Mesothelial cell of epicardium (in vitro differentiated cells): ENCODE measurements at regions not wholly inside any gene's neighbourhood (a gene's known extent, or its start where the extent isn't known, plus 50 kb on each side); places are given as distances from the start of the nearest gene placed in this dataset.

Experiments used
- DNase-seq, 2 experiments: peaks; one replicate each; pipeline ENCODE4 v3.0.0; 2021; ENCODE audit warnings: low spot score in 2 of 2; ENCODE audit not compliant: unreplicated experiment in 2 of 2
- H3K27ac Mint-ChIP-seq: 2 replicates; pipeline ENCODE4 v1.8.0; 2021; ENCODE audit warnings: mixed read lengths
- H3K27me3 Mint-ChIP-seq: 2 replicates; pipeline ENCODE4 v1.8.0; 2021; ENCODE audit warnings: low read depth, mixed read lengths
- H3K36me3 Mint-ChIP-seq: 2 replicates; pipeline ENCODE4 v1.8.0; 2021; ENCODE audit warnings: mixed read lengths
- H3K4me1 Mint-ChIP-seq: 2 replicates; pipeline ENCODE4 v1.8.0; 2021; ENCODE audit warnings: mixed read lengths
- H3K4me3 Mint-ChIP-seq: 2 replicates; pipeline ENCODE4 v1.8.0; 2021; ENCODE audit warnings: mild to moderate bottlenecking, moderate library complexity, mixed read lengths
- H3K9me3 Mint-ChIP-seq: 2 replicates; pipeline ENCODE4 v1.8.0; 2021; ENCODE audit warnings: mixed read lengths
- TF ChIP-seq, protein P1 (sequence below): fragments of 200-600 bp; sonication (generic); IDR thresholded peaks from one replicate; pipeline ENCODE4 v1.5.0; 2021; ENCODE audit warnings: antibody characterized with exemption; ENCODE audit not compliant: unreplicated experiment

DNA sequence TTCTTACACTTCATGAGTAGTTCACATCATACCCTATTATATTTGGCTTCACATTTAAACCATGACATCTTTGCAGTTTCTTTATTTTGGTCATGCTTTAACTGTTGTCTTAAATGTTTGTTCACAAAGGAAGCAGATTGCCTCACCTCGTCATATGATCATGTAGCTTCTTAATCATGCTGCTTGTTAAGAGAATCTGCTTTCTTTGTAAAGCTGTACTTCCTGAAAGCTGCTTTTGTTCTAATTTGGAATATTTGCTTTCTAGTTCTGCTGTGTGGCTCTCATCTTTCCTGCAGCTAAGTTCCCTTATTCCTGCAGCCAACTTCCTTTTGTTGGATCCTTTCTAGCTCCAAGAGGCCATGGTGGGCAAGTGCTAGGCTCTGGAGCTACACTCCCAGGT, 62.9 kb upstream of the SIM2 start:
- no peak for DNase-seq
- Mint-ChIP-seq H3K4me1 (peaks cover 15% of the 10 kb centered on the region), H3K27me3 (peaks cover 73% of the 10 kb centered on the region), H3K9me3 (peaks cover 23% of the 10 kb centered on the region), H3K4me3 (no peak overlapping the region), H3K27ac (no peak overlapping the region), H3K36me3 (no peaks in the 10 kb centered on the region)
- TF ChIP-seq, protein P1, sequence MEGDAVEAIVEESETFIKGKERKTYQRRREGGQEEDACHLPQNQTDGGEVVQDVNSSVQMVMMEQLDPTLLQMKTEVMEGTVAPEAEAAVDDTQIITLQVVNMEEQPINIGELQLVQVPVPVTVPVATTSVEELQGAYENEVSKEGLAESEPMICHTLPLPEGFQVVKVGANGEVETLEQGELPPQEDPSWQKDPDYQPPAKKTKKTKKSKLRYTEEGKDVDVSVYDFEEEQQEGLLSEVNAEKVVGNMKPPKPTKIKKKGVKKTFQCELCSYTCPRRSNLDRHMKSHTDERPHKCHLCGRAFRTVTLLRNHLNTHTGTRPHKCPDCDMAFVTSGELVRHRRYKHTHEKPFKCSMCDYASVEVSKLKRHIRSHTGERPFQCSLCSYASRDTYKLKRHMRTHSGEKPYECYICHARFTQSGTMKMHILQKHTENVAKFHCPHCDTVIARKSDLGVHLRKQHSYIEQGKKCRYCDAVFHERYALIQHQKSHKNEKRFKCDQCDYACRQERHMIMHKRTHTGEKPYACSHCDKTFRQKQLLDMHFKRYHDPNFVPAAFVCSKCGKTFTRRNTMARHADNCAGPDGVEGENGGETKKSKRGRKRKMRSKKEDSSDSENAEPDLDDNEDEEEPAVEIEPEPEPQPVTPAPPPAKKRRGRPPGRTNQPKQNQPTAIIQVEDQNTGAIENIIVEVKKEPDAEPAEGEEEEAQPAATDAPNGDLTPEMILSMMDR, result no peak

DNA sequence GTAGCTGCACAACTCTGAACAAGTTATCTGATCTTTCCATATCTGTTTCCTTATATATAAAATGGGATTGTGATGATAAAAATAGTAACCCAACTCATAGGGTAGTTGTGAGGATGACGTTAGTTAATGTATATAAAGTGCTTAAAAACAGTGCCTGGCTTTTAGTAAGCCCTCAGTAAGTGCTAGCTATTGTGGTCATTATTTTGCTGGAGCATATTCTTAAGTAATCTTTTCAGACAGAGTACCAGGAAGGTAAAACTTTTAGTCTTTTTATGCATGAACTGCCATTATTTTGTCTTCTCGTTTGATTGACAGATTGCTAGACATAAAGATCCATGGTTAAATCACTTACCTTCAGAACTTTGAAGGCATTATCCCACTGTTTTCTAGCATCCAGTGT, 62.5 kb upstream of the SIM2 start:
- Mint-ChIP-seq H3K27ac (no peak overlapping the region), H3K36me3 (no peaks in the 10 kb centered on the region), H3K27me3 (peaks cover 72% of the 10 kb centered on the region), H3K9me3 (peaks cover 23% of the 10 kb centered on the region), H3K4me1 (peaks cover 15% of the 10 kb centered on the region), H3K4me3 (no peak overlapping the region)
- no peak for DNase-seq
- TF ChIP-seq, protein P1, result no peak

DNA sequence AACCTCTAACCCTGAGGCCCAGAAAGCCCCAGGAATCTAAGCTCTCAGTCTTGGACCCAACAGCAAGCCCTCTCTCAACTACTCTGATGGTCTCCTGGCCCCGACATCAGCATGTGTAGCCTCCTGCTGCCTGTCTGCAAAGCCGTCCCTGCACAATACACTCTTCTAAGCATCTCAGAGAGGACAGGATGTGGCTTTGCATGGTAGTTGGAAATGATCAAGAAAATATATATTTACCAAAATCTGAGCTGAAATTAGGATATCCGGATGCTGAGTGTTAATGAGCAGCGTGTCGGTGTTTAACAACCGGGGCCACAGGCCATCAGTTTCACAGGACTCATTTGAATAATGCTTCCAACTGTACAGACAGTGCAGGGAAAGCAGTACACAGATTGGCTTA, 59.1 kb upstream of the SIM2 start:
- DNase-seq, result no peak
- Mint-ChIP-seq H3K4me1 (peaks cover 15% of the 10 kb centered on the region), H3K4me3 (no peak overlapping the region), H3K36me3 (no peaks in the 10 kb centered on the region), H3K9me3 (peaks cover 23% of the 10 kb centered on the region), H3K27ac (no peak overlapping the region), H3K27me3 (peaks cover 64% of the 10 kb centered on the region)
- TF ChIP-seq, protein P1, result no peak

DNA sequence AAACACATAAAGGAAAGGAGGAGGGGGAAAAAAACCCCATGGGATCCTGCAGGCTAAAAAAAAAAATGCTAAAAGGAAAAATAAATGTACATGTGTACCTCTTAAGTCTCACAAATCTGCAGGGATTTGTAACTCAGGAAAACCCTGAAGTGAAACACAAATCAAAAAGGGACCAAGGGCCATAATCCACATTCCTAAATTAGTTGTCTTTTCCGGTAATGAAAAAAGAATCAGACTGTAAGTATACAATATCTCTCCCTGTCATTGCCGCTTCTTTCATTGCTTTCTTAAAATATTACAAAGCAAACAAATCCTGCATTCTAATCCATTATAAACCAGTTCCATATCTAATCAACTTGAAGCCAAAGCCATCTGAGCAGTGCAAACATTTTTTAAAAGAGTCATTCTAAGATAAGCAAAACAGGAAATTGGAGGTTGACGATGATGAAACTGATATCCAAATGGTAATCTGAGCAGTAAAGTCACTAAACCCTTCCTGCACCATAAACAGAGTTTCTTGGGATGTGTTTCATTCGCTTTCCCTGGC, 58.7 kb upstream of the SIM2 start:
- H3K36me3 Mint-ChIP-seq, result no peaks in the 10 kb centered on the region
- peaks cover 64% of the 10 kb centered on the region for H3K27me3 Mint-ChIP-seq
- no peak for DNase-seq
- TF ChIP-seq, protein P1, result no peak
- no peak overlapping the region for H3K27ac Mint-ChIP-seq
- peaks cover 23% of the 10 kb centered on the region for H3K9me3 Mint-ChIP-seq
- H3K4me1 Mint-ChIP-seq, result peaks cover 15% of the 10 kb centered on the region
- H3K4me3 Mint-ChIP-seq, result no peak overlapping the region

DNA sequence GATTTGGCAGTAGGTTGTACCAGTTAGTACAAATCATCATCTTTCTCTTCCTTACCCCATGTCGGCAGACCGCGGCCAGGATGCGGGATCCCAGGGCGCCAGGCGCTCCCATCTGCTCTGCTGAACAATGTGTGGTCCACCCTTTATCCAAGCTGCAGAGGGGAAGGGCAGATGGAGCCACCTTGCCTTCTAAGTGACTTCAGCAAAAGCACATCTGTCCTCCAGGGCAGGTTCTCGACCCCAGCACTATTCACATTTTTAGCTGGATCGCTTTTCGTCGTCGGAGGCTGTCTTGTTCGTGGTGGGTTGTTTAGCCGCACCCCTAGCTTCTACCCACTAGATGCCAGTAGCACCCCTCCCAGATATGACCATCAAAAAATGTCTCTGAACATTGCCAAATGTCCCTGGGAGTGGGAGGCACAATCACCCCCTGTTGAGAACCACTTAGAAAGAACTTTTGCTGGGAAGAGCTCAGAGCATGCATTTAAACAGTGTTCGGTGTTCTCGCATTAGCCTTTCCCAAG, 58.1 kb upstream of the SIM2 start:
- H3K36me3 Mint-ChIP-seq, result no peaks in the 10 kb centered on the region
- peaks cover 19% of the 10 kb centered on the region for H3K9me3 Mint-ChIP-seq
- DNase-seq, result no peak
- peaks cover 64% of the 10 kb centered on the region for H3K27me3 Mint-ChIP-seq
- H3K27ac Mint-ChIP-seq, result no peak overlapping the region
- H3K4me3 Mint-ChIP-seq, result no peak overlapping the region
- peaks cover 15% of the 10 kb centered on the region for H3K4me1 Mint-ChIP-seq
- TF ChIP-seq, protein P1, result no peak

DNA sequence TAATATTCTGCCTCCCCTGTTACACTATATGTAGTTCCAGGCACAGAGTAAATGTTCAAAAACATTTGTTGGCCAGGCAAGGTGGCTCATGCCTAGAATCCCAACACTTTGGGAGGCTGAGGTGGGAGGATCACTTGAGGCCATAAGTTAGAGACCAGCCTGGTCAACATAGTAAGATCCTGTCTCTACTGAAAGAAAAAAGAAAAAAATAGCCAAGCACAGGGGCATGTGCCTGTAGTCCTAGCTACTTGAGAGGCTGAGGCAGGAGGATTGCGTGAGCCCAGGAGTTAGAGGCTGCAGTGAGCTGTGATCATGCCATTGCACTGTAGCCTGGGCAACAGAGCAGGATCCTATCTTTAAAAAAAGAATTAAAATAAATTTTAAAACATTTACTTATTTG, 57.6 kb upstream of the SIM2 start:
- peaks cover 63% of the 10 kb centered on the region for H3K27me3 Mint-ChIP-seq
- no peak overlapping the region for H3K27ac Mint-ChIP-seq
- TF ChIP-seq, protein P1, result no peak
- no peak for DNase-seq
- H3K4me1 Mint-ChIP-seq, result peaks cover 15% of the 10 kb centered on the region
- no peaks in the 10 kb centered on the region for H3K36me3 Mint-ChIP-seq
- peaks cover 14% of the 10 kb centered on the region for H3K9me3 Mint-ChIP-seq
- no peak overlapping the region for H3K4me3 Mint-ChIP-seq
